ENCODE measurements at regions not wholly inside any gene's neighbourhood (a gene's known extent, or its start where the extent isn't known, plus 50 kb on each side); places are given as distances from the start of the nearest gene placed in this dataset.

- Histone ChIP-seq H4K8ac (ENCODE audit: low read depth, low read length) (no peak overlapping the region), H3K27me3 (ENCODE audit: insufficient read depth, low read length) (no peaks in the 10 kb centered on the region), H2BK12ac (ENCODE audit: low read length) (no peak overlapping the region), H3K23ac (ENCODE audit: low read length) (no peak overlapping the region), H3K9ac (ENCODE audit: low read length) (no peak overlapping the region), H3K36me3 (ENCODE audit: control insufficient read depth in 1 of 2, insufficient read depth in 2 of 2, low read length in 2 of 2) (no peaks in the 10 kb centered on the region), H2AFZ (ENCODE audit: insufficient read depth, low read length, poor library complexity) (no peak overlapping the region), H3K4me3 (ENCODE audit: low read depth, low read length) (no peak overlapping the region), H3K9me3 (ENCODE audit: insufficient read depth, low read depth, low read length) (no peaks in the 10 kb centered on the region), H3K27ac (ENCODE audit: low read depth, low read length) (no peak overlapping the region), H2AK5ac (ENCODE audit: low read length) (no peak overlapping the region), H4K12ac (ENCODE audit: low read depth, low read length) (no peak overlapping the region), H3K4me2 (ENCODE audit: low read length) (no peak overlapping the region), H2BK120ac (ENCODE audit: insufficient read depth, low read length, poor library complexity) (no peak overlapping the region), H3K4me1 (ENCODE audit: control insufficient read depth in 1 of 2, insufficient read depth in 2 of 2, low read length in 2 of 2) (no peaks in the 10 kb centered on the region), H4K91ac (ENCODE audit: low read depth, low read length) (no peak overlapping the region), H2BK5ac (ENCODE audit: low read depth, low read length, poor library complexity) (no peak overlapping the region), H3K18ac (ENCODE audit: low read length) (no peak overlapping the region), H3K14ac (ENCODE audit: low read length) (no peak overlapping the region), H3K4ac (ENCODE audit: low read depth, low read length) (no peak overlapping the region), H3K79me1 (ENCODE audit: low read length) (no peaks in the 10 kb centered on the region), H3K79me2 (ENCODE audit: control insufficient read depth, insufficient read depth, low read length, poor library complexity) (no peaks in the 10 kb centered on the region)
- no CpG with 5 or more reads among the region's 8 CpGs for WGBS (ENCODE audit: extremely low coverage, insufficient coverage, insufficient read length)
- no peak for DNase-seq
These were observed 523.4 kb downstream of the FSCB start for GRCh38 chr14:43983721-43984120.

DNA sequence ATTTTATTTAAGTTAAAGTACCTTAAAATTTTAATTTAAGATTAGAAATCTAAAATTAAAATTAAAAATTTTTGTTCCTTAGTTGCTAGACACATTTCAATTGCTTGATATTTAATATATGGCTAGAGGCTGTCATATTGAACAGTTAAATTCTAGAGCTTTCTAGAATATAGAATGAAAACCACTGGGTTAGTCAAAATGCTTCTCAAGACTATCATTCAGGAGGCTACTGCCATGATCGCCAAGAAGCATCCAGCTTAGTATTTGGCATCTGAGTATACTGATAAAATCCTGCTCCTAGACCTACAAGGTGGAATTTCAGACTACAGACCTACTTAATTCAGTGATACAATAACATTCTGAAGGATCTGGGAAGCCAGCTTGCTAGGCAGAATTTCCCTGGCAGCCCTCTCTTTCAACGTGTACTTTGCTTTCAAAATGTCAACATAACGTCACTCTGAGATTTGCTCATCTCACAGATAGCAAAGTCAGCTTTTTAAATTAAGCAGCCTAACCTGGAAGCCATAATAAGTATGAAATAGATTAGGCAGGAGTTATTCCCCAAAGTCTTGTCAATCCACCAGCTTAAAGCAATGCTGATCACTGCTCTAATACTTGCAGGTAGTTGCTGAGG, 525.8 kb downstream of the FSCB start:
- no peak overlapping the region for H2BK5ac ChIP-seq (ENCODE audit: low read depth, low read length, poor library complexity)
- no peak overlapping the region for H3K9ac ChIP-seq (ENCODE audit: low read length)
- no peaks in the 10 kb centered on the region for H3K79me1 ChIP-seq (ENCODE audit: low read length)
- WGBS (ENCODE audit: extremely low coverage, insufficient coverage, insufficient read length): no CpG with 5 or more reads among the region's 3 CpGs
- H3K4me2 ChIP-seq (ENCODE audit: low read length): no peak overlapping the region
- no peak overlapping the region for H4K8ac ChIP-seq (ENCODE audit: low read depth, low read length)
- H3K79me2 ChIP-seq (ENCODE audit: control insufficient read depth, insufficient read depth, low read length, poor library complexity): no peaks in the 10 kb centered on the region
- no peak overlapping the region for H4K12ac ChIP-seq (ENCODE audit: low read depth, low read length)
- H3K4me3 ChIP-seq (ENCODE audit: low read depth, low read length): no peak overlapping the region
- H2BK12ac ChIP-seq (ENCODE audit: low read length): no peak overlapping the region
- H3K23ac ChIP-seq (ENCODE audit: low read length): no peak overlapping the region
- no peak for DNase-seq
- no peak overlapping the region for H2BK120ac ChIP-seq (ENCODE audit: insufficient read depth, low read length, poor library complexity)
- H4K91ac ChIP-seq (ENCODE audit: low read depth, low read length): no peak overlapping the region
- no peak overlapping the region for H2AK5ac ChIP-seq (ENCODE audit: low read length)
- H2AFZ ChIP-seq (ENCODE audit: insufficient read depth, low read length, poor library complexity): no peak overlapping the region
- no peaks in the 10 kb centered on the region for H3K9me3 ChIP-seq (ENCODE audit: insufficient read depth, low read depth, low read length)
- H3K27ac ChIP-seq (ENCODE audit: low read depth, low read length): no peak overlapping the region
- H3K14ac ChIP-seq (ENCODE audit: low read length): no peak overlapping the region
- H3K4me1 ChIP-seq (ENCODE audit: control insufficient read depth in 1 of 2, insufficient read depth in 2 of 2, low read length in 2 of 2): no peaks in the 10 kb centered on the region
- no peak overlapping the region for H3K4ac ChIP-seq (ENCODE audit: low read depth, low read length)
- no peaks in the 10 kb centered on the region for H3K27me3 ChIP-seq (ENCODE audit: insufficient read depth, low read length)
- H3K36me3 ChIP-seq (ENCODE audit: control insufficient read depth in 1 of 2, insufficient read depth in 2 of 2, low read length in 2 of 2): no peaks in the 10 kb centered on the region
- H3K18ac ChIP-seq (ENCODE audit: low read length): no peak overlapping the region

- no peak overlapping the region for H4K91ac ChIP-seq (ENCODE audit: low read depth, low read length)
- H2BK12ac ChIP-seq (ENCODE audit: low read length): no peak overlapping the region
- no peak overlapping the region for H2BK5ac ChIP-seq (ENCODE audit: low read depth, low read length, poor library complexity)
- no peak overlapping the region for H3K23ac ChIP-seq (ENCODE audit: low read length)
- H2AFZ ChIP-seq (ENCODE audit: insufficient read depth, low read length, poor library complexity): no peak overlapping the region
- H2AK5ac ChIP-seq (ENCODE audit: low read length): no peak overlapping the region
- H4K8ac ChIP-seq (ENCODE audit: low read depth, low read length): no peak overlapping the region
- no peaks in the 10 kb centered on the region for H3K36me3 ChIP-seq (ENCODE audit: control insufficient read depth in 1 of 2, insufficient read depth in 2 of 2, low read length in 2 of 2)
- no peak overlapping the region for H4K12ac ChIP-seq (ENCODE audit: low read depth, low read length)
- H3K9ac ChIP-seq (ENCODE audit: low read length): no peak overlapping the region
- H3K4me1 ChIP-seq (ENCODE audit: control insufficient read depth in 1 of 2, insufficient read depth in 2 of 2, low read length in 2 of 2): no peaks in the 10 kb centered on the region
- no peaks in the 10 kb centered on the region for H3K27me3 ChIP-seq (ENCODE audit: insufficient read depth, low read length)
- no peaks in the 10 kb centered on the region for H3K79me2 ChIP-seq (ENCODE audit: control insufficient read depth, insufficient read depth, low read length, poor library complexity)
- H3K9me3 ChIP-seq (ENCODE audit: insufficient read depth, low read depth, low read length): no peaks in the 10 kb centered on the region
- no peak for DNase-seq
- H3K4me2 ChIP-seq (ENCODE audit: low read length): no peak overlapping the region
- H3K79me1 ChIP-seq (ENCODE audit: low read length): no peaks in the 10 kb centered on the region
- no peak overlapping the region for H2BK120ac ChIP-seq (ENCODE audit: insufficient read depth, low read length, poor library complexity)
- H3K4me3 ChIP-seq (ENCODE audit: low read depth, low read length): no peak overlapping the region
- no peak overlapping the region for H3K14ac ChIP-seq (ENCODE audit: low read length)
- no CpG with 5 or more reads among the region's 5 CpGs for WGBS (ENCODE audit: extremely low coverage, insufficient coverage, insufficient read length)
- no peak overlapping the region for H3K27ac ChIP-seq (ENCODE audit: low read depth, low read length)
- no peak overlapping the region for H3K4ac ChIP-seq (ENCODE audit: low read depth, low read length)
- H3K18ac ChIP-seq (ENCODE audit: low read length): no peak overlapping the region
These were observed 550.3 kb downstream of the FSCB start for GRCh38 chr14:43956741-43957140.

DNA sequence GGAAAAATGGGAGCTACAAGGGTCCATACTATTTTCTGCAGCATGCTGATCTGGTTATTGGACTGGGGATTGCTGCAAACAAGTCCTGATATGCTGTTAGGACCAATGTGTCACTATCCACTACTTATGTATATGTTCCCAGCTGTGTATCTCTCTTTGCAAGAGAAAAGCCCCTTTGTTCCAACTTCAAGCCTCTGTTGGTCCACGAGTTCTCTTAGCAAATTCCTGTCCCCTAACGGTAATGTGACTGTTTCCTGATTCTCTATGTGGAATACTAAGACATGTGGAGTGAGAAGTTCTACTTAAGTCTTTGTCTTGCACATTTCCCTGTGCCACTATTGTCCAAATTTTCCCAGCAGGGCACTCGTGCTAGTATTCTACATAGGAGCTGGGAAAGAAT, 557.7 kb downstream of the FSCB start:
- no peaks in the 10 kb centered on the region for H3K36me3 ChIP-seq (ENCODE audit: control insufficient read depth in 1 of 2, insufficient read depth in 2 of 2, low read length in 2 of 2)
- H2BK120ac ChIP-seq (ENCODE audit: insufficient read depth, low read length, poor library complexity): no peak overlapping the region
- H3K4me1 ChIP-seq (ENCODE audit: control insufficient read depth in 1 of 2, insufficient read depth in 2 of 2, low read length in 2 of 2): no peaks in the 10 kb centered on the region
- no peak overlapping the region for H3K9ac ChIP-seq (ENCODE audit: low read length)
- H3K4me3 ChIP-seq (ENCODE audit: low read depth, low read length): no peak overlapping the region
- H2AK5ac ChIP-seq (ENCODE audit: low read length): no peak overlapping the region
- H3K79me2 ChIP-seq (ENCODE audit: control insufficient read depth, insufficient read depth, low read length, poor library complexity): no peaks in the 10 kb centered on the region
- no peak overlapping the region for H2BK12ac ChIP-seq (ENCODE audit: low read length)
- H3K23ac ChIP-seq (ENCODE audit: low read length): no peak overlapping the region
- H4K91ac ChIP-seq (ENCODE audit: low read depth, low read length): no peak overlapping the region
- no peak overlapping the region for H3K14ac ChIP-seq (ENCODE audit: low read length)
- H3K27me3 ChIP-seq (ENCODE audit: insufficient read depth, low read length): no peaks in the 10 kb centered on the region
- no peak overlapping the region for H3K27ac ChIP-seq (ENCODE audit: low read depth, low read length)
- H4K12ac ChIP-seq (ENCODE audit: low read depth, low read length): no peak overlapping the region
- no peak overlapping the region for H3K4ac ChIP-seq (ENCODE audit: low read depth, low read length)
- WGBS (ENCODE audit: extremely low coverage, insufficient coverage, insufficient read length): no CpG with 5 or more reads among the region's 3 CpGs
- no peak overlapping the region for H3K18ac ChIP-seq (ENCODE audit: low read length)
- H4K8ac ChIP-seq (ENCODE audit: low read depth, low read length): no peak overlapping the region
- no peak overlapping the region for H2BK5ac ChIP-seq (ENCODE audit: low read depth, low read length, poor library complexity)
- no peaks in the 10 kb centered on the region for H3K79me1 ChIP-seq (ENCODE audit: low read length)
- H2AFZ ChIP-seq (ENCODE audit: insufficient read depth, low read length, poor library complexity): no peak overlapping the region
- no peak for DNase-seq
- no peak overlapping the region for H3K4me2 ChIP-seq (ENCODE audit: low read length)
- no peaks in the 10 kb centered on the region for H3K9me3 ChIP-seq (ENCODE audit: insufficient read depth, low read depth, low read length)
